WTC11 (cell line): ENCODE measurements at regions not wholly inside any gene's neighbourhood (a gene's known extent, or its start where the extent isn't known, plus 50 kb on each side); places are given as distances from the start of the nearest gene placed in this dataset.

ENCODE experiments used
- ATAC-seq: fragments of 200-7000 bp; cut with Tn5 transposase; 2 replicates; pipeline ENCODE4 v1.10.0; 2021; ENCODE audit warnings: mild to moderate bottlenecking, moderate library complexity
- CTCF ChIA-PET: fragments of 300-600 bp; sonication (Branson Sonifier 250); formaldehyde crosslinking; loops from one replicate; lab custom pipeline; 2021; ENCODE audit warnings: antibody characterized with exemption; lab: Charles Lee
- POLR2A ChIA-PET: fragments of 350-600 bp; sonication (Branson Sonifier 250); formaldehyde crosslinking; loops from one replicate; lab custom pipeline; 2021; ENCODE audit warnings: antibody characterized with exemption; lab: Charles Lee
- DNase-seq: peaks from one replicate; pipeline ENCODE4 v3.0.0; 2021; ENCODE audit warnings: low spot score
- H3K27ac Mint-ChIP-seq: 2 replicates; pipeline ENCODE4 v1.8.0; 2021; ENCODE audit warnings: mixed read lengths
- H3K27me3 Mint-ChIP-seq: 2 replicates; pipeline ENCODE4 v1.8.0; 2021; ENCODE audit warnings: low read depth, mild to moderate bottlenecking, moderate library complexity, mixed read lengths
- H3K36me3 Mint-ChIP-seq: 2 replicates; pipeline ENCODE4 v1.8.0; 2021; ENCODE audit warnings: mixed read lengths
- H3K4me1 Mint-ChIP-seq: 2 replicates; pipeline ENCODE4 v1.8.0; 2022; ENCODE audit warnings: mixed read lengths
- H3K4me3 Mint-ChIP-seq: 2 replicates; pipeline ENCODE4 v1.8.0; 2021; ENCODE audit warnings: mild to moderate bottlenecking, moderate library complexity, mixed read lengths
- H3K9me3 Mint-ChIP-seq: 2 replicates; pipeline ENCODE4 v1.8.0; 2021; ENCODE audit warnings: mixed read lengths
- CDX4 ChIP-seq: fragments of 250-450 bp; sonication (Bioruptor Pico); IDR thresholded peaks from 2 replicates; pipeline ENCODE4 v1.9.0; 2021; ENCODE audit warnings: moderate library complexity, mild to moderate bottlenecking, inconsistent platforms, borderline replicate concordance
- ELF4 ChIP-seq: sonication (generic); formaldehyde crosslinking; IDR thresholded peaks from 2 replicates; pipeline ENCODE4 v1.8.1; 2022; ENCODE audit warnings: low read depth, mild to moderate bottlenecking, moderate library complexity, missing genetic modification reagents
- FOXJ3 ChIP-seq: sonication (generic); formaldehyde crosslinking; IDR thresholded peaks from 2 replicates; pipeline ENCODE4 v1.9.0; 2021; ENCODE audit warnings: missing genetic modification reagents, mild to moderate bottlenecking, borderline replicate concordance
- MYBL2 ChIP-seq: sonication (generic); formaldehyde crosslinking; IDR thresholded peaks from 2 replicates; pipeline ENCODE4 v1.8.1; 2023; ENCODE audit warnings: mild to moderate bottlenecking, moderate library complexity, missing genetic modification reagents
- NFYB ChIP-seq: sonication (generic); formaldehyde crosslinking; conservative IDR thresholded peaks from 2 replicates; pipeline ENCODE4 v1.8.0; 2022; ENCODE audit warnings: low read depth, missing genetic modification reagents
- NR1H2 ChIP-seq: sonication (generic); formaldehyde crosslinking; IDR thresholded peaks from 2 replicates; pipeline ENCODE4 v1.9.0; 2021; ENCODE audit warnings: mild to moderate bottlenecking, moderate library complexity, missing genetic modification reagents
- OVOL2 ChIP-seq: fragments of 250-450 bp; sonication (Bioruptor Pico); IDR thresholded peaks from 2 replicates; pipeline ENCODE4 v1.9.0; 2021; ENCODE audit warnings: mild to moderate bottlenecking, borderline replicate concordance
- RORB ChIP-seq: fragments of 250-450 bp; sonication (Bioruptor Pico); IDR thresholded peaks from 2 replicates; pipeline ENCODE4 v1.9.0; 2021; ENCODE audit warnings: mild to moderate bottlenecking
- SP1 ChIP-seq: sonication (generic); formaldehyde crosslinking; conservative IDR thresholded peaks from 2 replicates; pipeline ENCODE4 v1.8.1; 2022; ENCODE audit warnings: missing genetic modification reagents
- ZNF281 ChIP-seq: sonication (generic); formaldehyde crosslinking; IDR thresholded peaks from 2 replicates; pipeline ENCODE4 v1.8.0; 2023; ENCODE audit warnings: mild to moderate bottlenecking, missing genetic modification reagents
- ZNF317 ChIP-seq: sonication (generic); formaldehyde crosslinking; IDR thresholded peaks from 2 replicates; pipeline ENCODE4 v1.8.1; 2023; ENCODE audit warnings: low read depth, mild to moderate bottlenecking, moderate library complexity, missing genetic modification reagents, borderline replicate concordance
- ZNF425 ChIP-seq: fragments of 250-450 bp; sonication (Bioruptor Pico); conservative IDR thresholded peaks from 2 replicates; pipeline ENCODE4 v1.9.0; 2021; ENCODE audit warnings: mild to moderate bottlenecking
- TF ChIP-seq, protein P1 (sequence below): sonication (generic); formaldehyde crosslinking; IDR thresholded peaks from 2 replicates; pipeline ENCODE4 v1.8.1; 2023; ENCODE audit warnings: mild to moderate bottlenecking, missing genetic modification reagents
- TF ChIP-seq, protein P2 (sequence below): sonication (generic); formaldehyde crosslinking; IDR thresholded peaks from 2 replicates; pipeline ENCODE4 v1.8.1; 2023; ENCODE audit warnings: mild to moderate bottlenecking, moderate library complexity, missing genetic modification reagents
- TF ChIP-seq, protein P3 (sequence below): fragments of 250-450 bp; sonication (Bioruptor Pico); IDR thresholded peaks from 2 replicates; pipeline ENCODE4 v1.9.0; 2021; ENCODE audit warnings: mild to moderate bottlenecking, borderline replicate concordance
- TF ChIP-seq, protein P4 (sequence below): fragments of 250-450 bp; sonication (Bioruptor Pico); IDR thresholded peaks from 2 replicates; pipeline ENCODE4 v1.9.0; 2021; ENCODE audit warnings: mild to moderate bottlenecking
- TF ChIP-seq, protein P5 (sequence below): sonication (generic); formaldehyde crosslinking; IDR thresholded peaks from 2 replicates; pipeline ENCODE4 v1.8.0; 2022; ENCODE audit warnings: mild to moderate bottlenecking, missing genetic modification reagents

GRCh38 chr16:64065523-64065922, 1056.3 kb downstream of the CDH11 start (continued):
- TF ChIP-seq, protein P1, sequence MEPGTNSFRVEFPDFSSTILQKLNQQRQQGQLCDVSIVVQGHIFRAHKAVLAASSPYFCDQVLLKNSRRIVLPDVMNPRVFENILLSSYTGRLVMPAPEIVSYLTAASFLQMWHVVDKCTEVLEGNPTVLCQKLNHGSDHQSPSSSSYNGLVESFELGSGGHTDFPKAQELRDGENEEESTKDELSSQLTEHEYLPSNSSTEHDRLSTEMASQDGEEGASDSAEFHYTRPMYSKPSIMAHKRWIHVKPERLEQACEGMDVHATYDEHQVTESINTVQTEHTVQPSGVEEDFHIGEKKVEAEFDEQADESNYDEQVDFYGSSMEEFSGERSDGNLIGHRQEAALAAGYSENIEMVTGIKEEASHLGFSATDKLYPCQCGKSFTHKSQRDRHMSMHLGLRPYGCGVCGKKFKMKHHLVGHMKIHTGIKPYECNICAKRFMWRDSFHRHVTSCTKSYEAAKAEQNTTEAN (CRISPR knock-in tag): no peak
- TF ChIP-seq NR1H2 (CRISPR knock-in tag) (no peak), FOXJ3 (CRISPR knock-in tag) (no peak)

- Mint-ChIP-seq H3K27me3 (no peaks in the 10 kb centered on the region), H3K9me3 (no peaks in the 10 kb centered on the region), H3K4me3 (no peak overlapping the region), H3K36me3 (no peaks in the 10 kb centered on the region), H3K4me1 (no peaks in the 10 kb centered on the region), H3K27ac (no peak overlapping the region)
- POLR2A ChIA-PET: no interaction called here
- TF ChIP-seq MYBL2 (CRISPR knock-in tag): no peak
- TF ChIP-seq, protein P2, sequence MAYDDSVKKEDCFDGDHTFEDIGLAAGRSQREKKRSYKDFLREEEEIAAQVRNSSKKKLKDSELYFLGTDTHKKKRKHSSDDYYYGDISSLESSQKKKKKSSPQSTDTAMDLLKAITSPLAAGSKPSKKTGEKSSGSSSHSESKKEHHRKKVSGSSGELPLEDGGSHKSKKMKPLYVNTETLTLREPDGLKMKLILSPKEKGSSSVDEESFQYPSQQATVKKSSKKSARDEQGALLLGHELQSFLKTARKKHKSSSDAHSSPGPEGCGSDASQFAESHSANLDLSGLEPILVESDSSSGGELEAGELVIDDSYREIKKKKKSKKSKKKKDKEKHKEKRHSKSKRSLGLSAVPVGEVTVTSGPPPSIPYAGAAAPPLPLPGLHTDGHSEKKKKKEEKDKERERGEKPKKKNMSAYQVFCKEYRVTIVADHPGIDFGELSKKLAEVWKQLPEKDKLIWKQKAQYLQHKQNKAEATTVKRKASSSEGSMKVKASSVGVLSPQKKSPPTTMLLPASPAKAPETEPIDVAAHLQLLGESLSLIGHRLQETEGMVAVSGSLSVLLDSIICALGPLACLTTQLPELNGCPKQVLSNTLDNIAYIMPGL (CRISPR knock-in tag): no peak
- TF ChIP-seq, protein P3, sequence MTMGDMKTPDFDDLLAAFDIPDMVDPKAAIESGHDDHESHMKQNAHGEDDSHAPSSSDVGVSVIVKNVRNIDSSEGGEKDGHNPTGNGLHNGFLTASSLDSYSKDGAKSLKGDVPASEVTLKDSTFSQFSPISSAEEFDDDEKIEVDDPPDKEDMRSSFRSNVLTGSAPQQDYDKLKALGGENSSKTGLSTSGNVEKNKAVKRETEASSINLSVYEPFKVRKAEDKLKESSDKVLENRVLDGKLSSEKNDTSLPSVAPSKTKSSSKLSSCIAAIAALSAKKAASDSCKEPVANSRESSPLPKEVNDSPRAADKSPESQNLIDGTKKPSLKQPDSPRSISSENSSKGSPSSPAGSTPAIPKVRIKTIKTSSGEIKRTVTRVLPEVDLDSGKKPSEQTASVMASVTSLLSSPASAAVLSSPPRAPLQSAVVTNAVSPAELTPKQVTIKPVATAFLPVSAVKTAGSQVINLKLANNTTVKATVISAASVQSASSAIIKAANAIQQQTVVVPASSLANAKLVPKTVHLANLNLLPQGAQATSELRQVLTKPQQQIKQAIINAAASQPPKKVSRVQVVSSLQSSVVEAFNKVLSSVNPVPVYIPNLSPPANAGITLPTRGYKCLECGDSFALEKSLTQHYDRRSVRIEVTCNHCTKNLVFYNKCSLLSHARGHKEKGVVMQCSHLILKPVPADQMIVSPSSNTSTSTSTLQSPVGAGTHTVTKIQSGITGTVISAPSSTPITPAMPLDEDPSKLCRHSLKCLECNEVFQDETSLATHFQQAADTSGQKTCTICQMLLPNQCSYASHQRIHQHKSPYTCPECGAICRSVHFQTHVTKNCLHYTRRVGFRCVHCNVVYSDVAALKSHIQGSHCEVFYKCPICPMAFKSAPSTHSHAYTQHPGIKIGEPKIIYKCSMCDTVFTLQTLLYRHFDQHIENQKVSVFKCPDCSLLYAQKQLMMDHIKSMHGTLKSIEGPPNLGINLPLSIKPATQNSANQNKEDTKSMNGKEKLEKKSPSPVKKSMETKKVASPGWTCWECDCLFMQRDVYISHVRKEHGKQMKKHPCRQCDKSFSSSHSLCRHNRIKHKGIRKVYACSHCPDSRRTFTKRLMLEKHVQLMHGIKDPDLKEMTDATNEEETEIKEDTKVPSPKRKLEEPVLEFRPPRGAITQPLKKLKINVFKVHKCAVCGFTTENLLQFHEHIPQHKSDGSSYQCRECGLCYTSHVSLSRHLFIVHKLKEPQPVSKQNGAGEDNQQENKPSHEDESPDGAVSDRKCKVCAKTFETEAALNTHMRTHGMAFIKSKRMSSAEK (CRISPR knock-in tag): no peak
- TF ChIP-seq ZNF317 (CRISPR knock-in tag): no peak
- TF ChIP-seq NFYB (CRISPR knock-in tag): no peak
- no peak for TF ChIP-seq RORB
- TF ChIP-seq OVOL2 (CRISPR knock-in tag): no peak
- DNase-seq (no peak), ATAC-seq (no peak)
- CTCF ChIA-PET: interaction anchor here (0.9 kb wide), 1 partner anchor 600 kb away, joined by 3 read pairs; no protein-coding TSS in a partner anchor
These were observed 1060.2 kb downstream of the CDH11 start for GRCh38 chr16:64061621-64062020.

DNA sequence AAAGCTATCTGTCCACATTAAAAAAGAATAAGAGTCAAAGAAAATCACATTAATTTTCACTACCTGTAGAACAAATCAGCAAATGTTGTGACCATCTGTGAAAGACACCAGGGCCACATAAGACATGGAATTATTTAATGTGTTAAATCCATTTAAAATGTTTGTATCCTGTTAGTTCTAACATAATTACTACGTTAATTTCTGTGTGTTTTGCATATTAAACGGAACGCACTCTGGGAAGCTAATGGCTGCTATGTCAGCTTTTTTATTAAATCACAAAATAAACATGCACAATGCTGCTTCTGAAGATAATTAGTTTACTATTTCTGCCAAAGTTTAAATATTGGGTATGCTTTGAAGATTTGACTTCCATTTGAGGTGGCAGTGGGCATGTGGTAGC, 1061.2 kb downstream of the CDH11 start:
- DNase-seq: no peak
- Mint-ChIP-seq H3K27me3 (no peaks in the 10 kb centered on the region), H3K9me3 (no peaks in the 10 kb centered on the region), H3K36me3 (no peaks in the 10 kb centered on the region), H3K4me1 (no peaks in the 10 kb centered on the region), H3K4me3 (no peak overlapping the region), H3K27ac (no peak overlapping the region)
- ChIA-PET CTCF (no interaction called here), POLR2A (no interaction called here)
- no peak for ATAC-seq
- no peak for TF ChIP-seq ZNF425 (CRISPR knock-in tag)
- TF ChIP-seq ZNF281: no peak
- TF ChIP-seq, protein P4, sequence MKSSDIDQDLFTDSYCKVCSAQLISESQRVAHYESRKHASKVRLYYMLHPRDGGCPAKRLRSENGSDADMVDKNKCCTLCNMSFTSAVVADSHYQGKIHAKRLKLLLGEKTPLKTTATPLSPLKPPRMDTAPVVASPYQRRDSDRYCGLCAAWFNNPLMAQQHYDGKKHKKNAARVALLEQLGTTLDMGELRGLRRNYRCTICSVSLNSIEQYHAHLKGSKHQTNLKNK (CRISPR knock-in tag): no peak
- no peak for TF ChIP-seq ZNF317 (CRISPR knock-in tag)
- TF ChIP-seq, protein P5, sequence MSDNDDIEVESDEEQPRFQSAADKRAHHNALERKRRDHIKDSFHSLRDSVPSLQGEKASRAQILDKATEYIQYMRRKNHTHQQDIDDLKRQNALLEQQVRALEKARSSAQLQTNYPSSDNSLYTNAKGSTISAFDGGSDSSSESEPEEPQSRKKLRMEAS (CRISPR knock-in tag): no peak
- no peak for TF ChIP-seq SP1
- no peak for TF ChIP-seq CDX4 (CRISPR knock-in tag)
- TF ChIP-seq FOXJ3 (CRISPR knock-in tag): no peak
- TF ChIP-seq ELF4 (CRISPR knock-in tag): no peak
